HepG2 (cell line): ENCODE measurements at regions not wholly inside any gene's neighbourhood (a gene's known extent, or its start where the extent isn't known, plus 50 kb on each side); places are given as distances from the start of the nearest gene placed in this dataset.

Experiments
- FOXK1 ChIP-seq: sonication (generic); formaldehyde crosslinking; IDR thresholded peaks from 2 replicates; pipeline ENCODE4 v1.4.0; 2020; ENCODE audit warnings: low read depth, missing genetic modification reagents, borderline replicate concordance
- FOXK2 ChIP-seq: fragments of 450-650 bp; IDR thresholded peaks from 2 replicates; pipeline ENCODE4 v1.6.1; 2016
- KLF9 ChIP-seq: IDR thresholded peaks from 2 replicates; pipeline ENCODE4 v1.6.1; 2016; ENCODE audit warnings: low read depth
- MED8 ChIP-seq: sonication (generic); formaldehyde crosslinking; IDR thresholded peaks from 2 replicates; pipeline ENCODE4 v1.8.1; 2023; ENCODE audit warnings: mild to moderate bottlenecking, missing genetic modification reagents; ENCODE audit not compliant: insufficient replicate concordance
- PAX8 ChIP-seq: sonication (generic); formaldehyde crosslinking; IDR thresholded peaks from 2 replicates; pipeline ENCODE4 v1.8.0; 2022; ENCODE audit warnings: mild to moderate bottlenecking, missing genetic modification reagents, borderline replicate concordance
- SKI ChIP-seq: fragments of 450-650 bp; IDR thresholded peaks from one replicate; pipeline ENCODE4 v1.6.1; 2018; ENCODE audit warnings: mild to moderate bottlenecking; ENCODE audit not compliant: partially characterized antibody
- ZNF33A ChIP-seq: sonication (generic); formaldehyde crosslinking; IDR thresholded peaks from 2 replicates; pipeline ENCODE4 v1.5.1; 2020; ENCODE audit warnings: missing genetic modification reagents, mild to moderate bottlenecking, moderate library complexity, borderline replicate concordance
- ZNF563 ChIP-seq: sonication (generic); formaldehyde crosslinking; IDR thresholded peaks from 2 replicates; pipeline ENCODE4 v1.8.0; 2022; ENCODE audit warnings: mild to moderate bottlenecking, moderate library complexity, missing genetic modification reagents
- ZNF616 ChIP-seq: sonication (generic); formaldehyde crosslinking; IDR thresholded peaks from 2 replicates; pipeline ENCODE4 v1.5.0; 2020; ENCODE audit warnings: low read depth, mild to moderate bottlenecking, missing genetic modification reagents
- ZNF773 ChIP-seq: sonication (generic); formaldehyde crosslinking; IDR thresholded peaks from 2 replicates; pipeline ENCODE4 v1.4.0; 2020; ENCODE audit warnings: missing genetic modification reagents, borderline replicate concordance
- ZNF775 ChIP-seq: sonication (generic); formaldehyde crosslinking; IDR thresholded peaks from 2 replicates; pipeline ENCODE4 v1.4.0; 2020; ENCODE audit warnings: missing genetic modification reagents, mild to moderate bottlenecking, moderate library complexity, borderline replicate concordance
- TF ChIP-seq, protein P1 (sequence below): sonication (generic); formaldehyde crosslinking; IDR thresholded peaks from 2 replicates; pipeline ENCODE4 v1.4.0; 2020; ENCODE audit warnings: missing genetic modification reagents
- TF ChIP-seq, protein P2 (sequence below): IDR thresholded peaks from 2 replicates; pipeline ENCODE4 v1.6.1; 2016; ENCODE audit warnings: mild to moderate bottlenecking
- TF ChIP-seq, protein P3 (sequence below): IDR thresholded peaks from 2 replicates; pipeline ENCODE4 v1.6.1; 2016; ENCODE audit warnings: mild to moderate bottlenecking, missing biosample characterization, missing genetic modification reagents
- TF ChIP-seq, protein P4 (sequence below): IDR thresholded peaks from 2 replicates; pipeline ENCODE4 v1.6.1; 2016; ENCODE audit warnings: control low read depth
- TF ChIP-seq, protein P5 (sequence below): sonication (generic); formaldehyde crosslinking; IDR thresholded peaks from 2 replicates; pipeline ENCODE4 v1.4.0; 2020; ENCODE audit warnings: missing genetic modification reagents, borderline replicate concordance

DNA sequence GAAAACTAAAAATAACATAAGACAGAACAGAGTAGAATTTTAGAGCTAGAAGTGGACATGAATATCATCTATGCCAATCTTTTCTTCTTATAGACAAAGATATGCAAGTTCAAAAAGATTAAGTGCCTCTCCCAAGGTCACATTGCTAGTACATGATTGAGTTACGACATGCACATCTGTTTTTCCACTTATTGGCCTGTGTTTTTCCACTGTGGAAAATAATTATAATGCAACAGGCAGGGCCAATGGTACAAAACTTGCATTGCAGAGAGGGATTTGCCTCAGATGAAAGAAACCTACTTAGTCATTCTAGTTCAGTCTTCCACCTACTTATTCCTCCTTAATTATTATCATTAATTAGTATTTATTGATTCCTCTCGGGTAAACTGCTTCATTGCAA is 407.8 kb upstream of the SGCD start (continued):
- TF ChIP-seq, protein P1, sequence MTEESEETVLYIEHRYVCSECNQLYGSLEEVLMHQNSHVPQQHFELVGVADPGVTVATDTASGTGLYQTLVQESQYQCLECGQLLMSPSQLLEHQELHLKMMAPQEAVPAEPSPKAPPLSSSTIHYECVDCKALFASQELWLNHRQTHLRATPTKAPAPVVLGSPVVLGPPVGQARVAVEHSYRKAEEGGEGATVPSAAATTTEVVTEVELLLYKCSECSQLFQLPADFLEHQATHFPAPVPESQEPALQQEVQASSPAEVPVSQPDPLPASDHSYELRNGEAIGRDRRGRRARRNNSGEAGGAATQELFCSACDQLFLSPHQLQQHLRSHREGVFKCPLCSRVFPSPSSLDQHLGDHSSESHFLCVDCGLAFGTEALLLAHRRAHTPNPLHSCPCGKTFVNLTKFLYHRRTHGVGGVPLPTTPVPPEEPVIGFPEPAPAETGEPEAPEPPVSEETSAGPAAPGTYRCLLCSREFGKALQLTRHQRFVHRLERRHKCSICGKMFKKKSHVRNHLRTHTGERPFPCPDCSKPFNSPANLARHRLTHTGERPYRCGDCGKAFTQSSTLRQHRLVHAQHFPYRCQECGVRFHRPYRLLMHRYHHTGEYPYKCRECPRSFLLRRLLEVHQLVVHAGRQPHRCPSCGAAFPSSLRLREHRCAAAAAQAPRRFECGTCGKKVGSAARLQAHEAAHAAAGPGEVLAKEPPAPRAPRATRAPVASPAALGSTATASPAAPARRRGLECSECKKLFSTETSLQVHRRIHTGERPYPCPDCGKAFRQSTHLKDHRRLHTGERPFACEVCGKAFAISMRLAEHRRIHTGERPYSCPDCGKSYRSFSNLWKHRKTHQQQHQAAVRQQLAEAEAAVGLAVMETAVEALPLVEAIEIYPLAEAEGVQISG (CRISPR knock-in tag): no peak
- TF ChIP-seq, protein P2, sequence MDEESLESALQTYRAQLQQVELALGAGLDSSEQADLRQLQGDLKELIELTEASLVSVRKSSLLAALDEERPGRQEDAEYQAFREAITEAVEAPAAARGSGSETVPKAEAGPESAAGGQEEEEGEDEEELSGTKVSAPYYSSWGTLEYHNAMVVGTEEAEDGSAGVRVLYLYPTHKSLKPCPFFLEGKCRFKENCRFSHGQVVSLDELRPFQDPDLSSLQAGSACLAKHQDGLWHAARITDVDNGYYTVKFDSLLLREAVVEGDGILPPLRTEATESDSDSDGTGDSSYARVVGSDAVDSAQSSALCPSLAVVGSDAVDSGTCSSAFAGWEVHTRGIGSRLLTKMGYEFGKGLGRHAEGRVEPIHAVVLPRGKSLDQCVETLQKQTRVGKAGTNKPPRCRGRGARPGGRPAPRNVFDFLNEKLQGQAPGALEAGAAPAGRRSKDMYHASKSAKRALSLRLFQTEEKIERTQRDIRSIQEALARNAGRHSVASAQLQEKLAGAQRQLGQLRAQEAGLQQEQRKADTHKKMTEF (CRISPR knock-in tag): no peak
- no peak for TF ChIP-seq PAX8 (CRISPR knock-in tag)
- TF ChIP-seq ZNF773 (CRISPR knock-in tag): no peak
- TF ChIP-seq, protein P3, sequence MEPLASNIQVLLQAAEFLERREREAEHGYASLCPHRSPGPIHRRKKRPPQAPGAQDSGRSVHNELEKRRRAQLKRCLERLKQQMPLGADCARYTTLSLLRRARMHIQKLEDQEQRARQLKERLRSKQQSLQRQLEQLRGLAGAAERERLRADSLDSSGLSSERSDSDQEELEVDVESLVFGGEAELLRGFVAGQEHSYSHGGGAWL (CRISPR knock-in tag): no peak
- TF ChIP-seq SKI: no peak
- TF ChIP-seq MED8: no peak
- TF ChIP-seq, protein P4, sequence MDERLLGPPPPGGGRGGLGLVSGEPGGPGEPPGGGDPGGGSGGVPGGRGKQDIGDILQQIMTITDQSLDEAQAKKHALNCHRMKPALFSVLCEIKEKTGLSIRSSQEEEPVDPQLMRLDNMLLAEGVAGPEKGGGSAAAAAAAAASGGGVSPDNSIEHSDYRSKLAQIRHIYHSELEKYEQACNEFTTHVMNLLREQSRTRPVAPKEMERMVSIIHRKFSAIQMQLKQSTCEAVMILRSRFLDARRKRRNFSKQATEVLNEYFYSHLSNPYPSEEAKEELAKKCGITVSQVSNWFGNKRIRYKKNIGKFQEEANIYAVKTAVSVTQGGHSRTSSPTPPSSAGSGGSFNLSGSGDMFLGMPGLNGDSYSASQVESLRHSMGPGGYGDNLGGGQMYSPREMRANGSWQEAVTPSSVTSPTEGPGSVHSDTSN (CRISPR knock-in tag): no peak
- TF ChIP-seq, protein P5, sequence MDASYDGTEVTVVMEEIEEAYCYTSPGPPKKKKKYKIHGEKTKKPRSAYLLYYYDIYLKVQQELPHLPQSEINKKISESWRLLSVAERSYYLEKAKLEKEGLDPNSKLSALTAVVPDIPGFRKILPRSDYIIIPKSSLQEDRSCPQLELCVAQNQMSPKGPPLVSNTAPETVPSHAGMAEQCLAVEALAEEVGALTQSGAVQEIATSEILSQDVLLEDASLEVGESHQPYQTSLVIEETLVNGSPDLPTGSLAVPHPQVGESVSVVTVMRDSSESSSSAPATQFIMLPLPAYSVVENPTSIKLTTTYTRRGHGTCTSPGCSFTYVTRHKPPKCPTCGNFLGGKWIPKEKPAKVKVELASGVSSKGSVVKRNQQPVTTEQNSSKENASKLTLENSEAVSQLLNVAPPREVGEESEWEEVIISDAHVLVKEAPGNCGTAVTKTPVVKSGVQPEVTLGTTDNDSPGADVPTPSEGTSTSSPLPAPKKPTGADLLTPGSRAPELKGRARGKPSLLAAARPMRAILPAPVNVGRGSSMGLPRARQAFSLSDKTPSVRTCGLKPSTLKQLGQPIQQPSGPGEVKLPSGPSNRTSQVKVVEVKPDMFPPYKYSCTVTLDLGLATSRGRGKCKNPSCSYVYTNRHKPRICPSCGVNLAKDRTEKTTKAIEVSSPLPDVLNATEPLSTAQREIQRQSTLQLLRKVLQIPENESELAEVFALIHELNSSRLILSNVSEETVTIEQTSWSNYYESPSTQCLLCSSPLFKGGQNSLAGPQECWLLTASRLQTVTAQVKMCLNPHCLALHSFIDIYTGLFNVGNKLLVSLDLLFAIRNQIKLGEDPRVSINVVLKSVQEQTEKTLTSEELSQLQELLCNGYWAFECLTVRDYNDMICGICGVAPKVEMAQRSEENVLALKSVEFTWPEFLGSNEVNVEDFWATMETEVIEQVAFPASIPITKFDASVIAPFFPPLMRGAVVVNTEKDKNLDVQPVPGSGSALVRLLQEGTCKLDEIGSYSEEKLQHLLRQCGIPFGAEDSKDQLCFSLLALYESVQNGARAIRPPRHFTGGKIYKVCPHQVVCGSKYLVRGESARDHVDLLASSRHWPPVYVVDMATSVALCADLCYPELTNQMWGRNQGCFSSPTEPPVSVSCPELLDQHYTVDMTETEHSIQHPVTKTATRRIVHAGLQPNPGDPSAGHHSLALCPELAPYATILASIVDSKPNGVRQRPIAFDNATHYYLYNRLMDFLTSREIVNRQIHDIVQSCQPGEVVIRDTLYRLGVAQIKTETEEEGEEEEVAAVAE (CRISPR knock-in tag): no peak
- TF ChIP-seq ZNF33A (CRISPR knock-in tag): no peak
- no peak for TF ChIP-seq ZNF775 (CRISPR knock-in tag)
- TF ChIP-seq ZNF563: no peak
- TF ChIP-seq KLF9: no peak
- no peak for TF ChIP-seq FOXK2
- no peak for TF ChIP-seq ZNF616 (CRISPR knock-in tag)
- TF ChIP-seq FOXK1 (CRISPR knock-in tag): no peak
- TF ChIP-seq, all 625 proteins: peak for 0
